IMR-90 (cell line): ENCODE measurements at regions not wholly inside any gene's neighbourhood (a gene's known extent, or its start where the extent isn't known, plus 50 kb on each side); places are given as distances from the start of the nearest gene placed in this dataset.

Source experiments
- ATAC-seq: fragments of 200-7000 bp; cut with Tn5 transposase; 2 replicates; pipeline ENCODE4 v1.9.1; 2020; ENCODE audit warnings: low read depth, mild to moderate bottlenecking, moderate library complexity
- BruUV-seq: library from RNA; stranded (reverse); fragments of 400-500 nt; replicated peaks from 2 replicates; lab custom pipeline; 2021; lab: Mats Ljungman, UMichigan
- CTCF ChIA-PET: fragments of 300-600 bp; formaldehyde crosslinking; extraction: SDS; loops from one replicate; lab custom pipeline; 2021; ENCODE audit warnings: antibody characterized with exemption; lab: Yijun Ruan, JAX
- POLR2A ChIA-PET: fragments of 300-600 bp; sonication (Branson Sonifier 250); formaldehyde crosslinking; loops from one replicate; lab custom pipeline; 2022; ENCODE audit warnings: antibody characterized with exemption; ENCODE audit not compliant: unreplicated experiment; lab: Charles Lee
- DNase-seq: peaks from one replicate; pipeline ENCODE4 v3.0.0; 2013
- H2AFZ ChIP-seq: replicated peaks from 2 replicates; pipeline ENCODE3; 2013; ENCODE audit warnings: low read length, mild to moderate bottlenecking; ENCODE audit not compliant: poor library complexity
- H2AK5ac ChIP-seq: 2 replicates; pipeline ENCODE4 v1.6.1; 2013; ENCODE audit warnings: low read depth, low read length, inconsistent platforms
- H2AK9ac ChIP-seq: replicated peaks from 2 replicates; pipeline ENCODE3; 2013; ENCODE audit warnings: mild to moderate bottlenecking, low read depth, low read length, moderate library complexity; ENCODE audit not compliant: poor library complexity
- H2BK120ac ChIP-seq: 2 replicates; pipeline ENCODE4 v1.6.1; 2013; ENCODE audit warnings: low read depth, low read length, inconsistent platforms
- H2BK15ac ChIP-seq: 3 replicates; pipeline ENCODE4 v1.6.1; 2013; ENCODE audit warnings: low read depth, low read length, inconsistent platforms
- H2BK20ac ChIP-seq: 2 replicates; pipeline ENCODE4 v1.6.1; 2013; ENCODE audit warnings: low read depth, mild to moderate bottlenecking, inconsistent platforms, low read length, moderate library complexity
- H2BK5ac ChIP-seq: 2 replicates; pipeline ENCODE4 v1.6.1; 2013; ENCODE audit warnings: mild to moderate bottlenecking, low read depth, low read length, inconsistent platforms; ENCODE audit not compliant: poor library complexity, severe bottlenecking
- H3K14ac ChIP-seq: replicated peaks from 2 replicates; pipeline ENCODE4 v1.6.1; 2013; ENCODE audit warnings: low read depth, low read length, inconsistent platforms
- H3K18ac ChIP-seq: 2 replicates; pipeline ENCODE4 v1.6.1; 2013; ENCODE audit warnings: low read depth, low read length, control low read depth
- H3K23ac ChIP-seq: 2 replicates; pipeline ENCODE4 v1.6.1; 2013; ENCODE audit warnings: low read depth, low read length, inconsistent platforms
- H3K27ac ChIP-seq: 2 replicates; pipeline ENCODE4 v1.5.1; 2013; ENCODE audit warnings: mild to moderate bottlenecking, control low read depth, low read length; ENCODE audit not compliant: insufficient read depth
- H3K27me3 ChIP-seq: 2 replicates; pipeline ENCODE4 v1.6.1; 2013; ENCODE audit warnings: low read length; ENCODE audit not compliant: control insufficient read depth, insufficient read depth
- H3K36me3 ChIP-seq: 2 replicates; pipeline ENCODE4 v1.6.1; 2013; ENCODE audit warnings: low read length, mixed read lengths; ENCODE audit not compliant: control insufficient read depth, insufficient read depth
- H3K4ac ChIP-seq: 2 replicates; pipeline ENCODE4 v1.6.1; 2013; ENCODE audit warnings: low read depth, low read length, inconsistent platforms
- H3K4me1 ChIP-seq: 2 replicates; pipeline ENCODE4 v1.6.1; 2013; ENCODE audit warnings: low read length, mixed read lengths; ENCODE audit not compliant: control insufficient read depth, insufficient read depth
- H3K4me2 ChIP-seq: 2 replicates; pipeline ENCODE4 v1.6.1; 2013; ENCODE audit warnings: low read depth, mild to moderate bottlenecking, control low read depth, low read length, moderate library complexity
- H3K4me3 ChIP-seq: 2 replicates; pipeline ENCODE4 v1.5.1; 2013; ENCODE audit warnings: low read depth, mild to moderate bottlenecking, control low read depth, low read length, moderate library complexity; ENCODE audit not compliant: insufficient read depth
- H3K56ac ChIP-seq: 2 replicates; pipeline ENCODE4 v1.6.1; 2013; ENCODE audit warnings: low read length, inconsistent platforms; ENCODE audit not compliant: insufficient read depth; ENCODE audit errors: extremely low read depth
- H3K79me1 ChIP-seq, 2 experiments: 2 replicates each; pipeline ENCODE4 v1.6.1; 2013; ENCODE audit warnings: low read length in 2 of 2, inconsistent platforms in 1 of 2, low read depth in 1 of 2
- H3K9ac ChIP-seq: 2 replicates; pipeline ENCODE4 v1.6.1; 2013; ENCODE audit warnings: low read depth, low read length, control low read depth
- H3K9me1 ChIP-seq: 2 replicates; pipeline ENCODE4 v1.6.1; 2013; ENCODE audit warnings: low read length, inconsistent platforms; ENCODE audit not compliant: insufficient read depth
- H3K9me3 ChIP-seq: 2 replicates; pipeline ENCODE4 v1.6.1; 2013; ENCODE audit warnings: low read length; ENCODE audit not compliant: control insufficient read depth, insufficient read depth
- H4K20me1 ChIP-seq: 2 replicates; pipeline ENCODE4 v1.6.1; 2013; ENCODE audit warnings: low read length, inconsistent platforms; ENCODE audit not compliant: insufficient read depth
- H4K5ac ChIP-seq: 2 replicates; pipeline ENCODE4 v1.6.1; 2013; ENCODE audit warnings: mild to moderate bottlenecking, low read depth, low read length, control low read depth
- H4K8ac ChIP-seq, 2 experiments: 2 replicates each; pipeline ENCODE4 v1.6.1; 2013; ENCODE audit warnings: low read depth in 2 of 2, low read length in 2 of 2, control low read depth in 1 of 2, inconsistent platforms in 1 of 2
- H4K91ac ChIP-seq: 2 replicates; pipeline ENCODE4 v1.6.1; 2013; ENCODE audit warnings: low read depth, low read length, inconsistent platforms; ENCODE audit not compliant: insufficient read depth
- BHLHE40 ChIP-seq: fragments of 150-350 bp; IDR thresholded peaks from 2 replicates; pipeline ENCODE4 v1.6.1; 2016; ENCODE audit warnings: mild to moderate bottlenecking, low read depth, low read length
- CEBPB ChIP-seq: IDR thresholded peaks from 2 replicates; pipeline ENCODE4 v1.6.1; 2012; ENCODE audit warnings: low read depth, low read length, improper control_type of control experiment
- FOS ChIP-seq: fragments of 150-350 bp; IDR thresholded peaks from 2 replicates; pipeline ENCODE4 v1.6.1; 2016; ENCODE audit warnings: low read depth, low read length
- MAFK ChIP-seq: IDR thresholded peaks from 2 replicates; pipeline ENCODE4 v1.6.1; 2012; ENCODE audit warnings: low read depth, low read length, improper control_type of control experiment
- MAZ ChIP-seq: IDR thresholded peaks from 2 replicates; pipeline ENCODE4 v1.6.1; 2012; ENCODE audit warnings: low read depth, mild to moderate bottlenecking, low read length, improper control_type of control experiment, moderate library complexity, borderline replicate concordance
- NFE2L2 ChIP-seq: fragments of 150-350 bp; IDR thresholded peaks from 2 replicates; pipeline ENCODE4 v1.6.1; 2016; ENCODE audit warnings: low read depth, mild to moderate bottlenecking, low read length
- RFX5 ChIP-seq: IDR thresholded peaks from 2 replicates; pipeline ENCODE4 v1.8.0; 2012; ENCODE audit warnings: low read depth, mild to moderate bottlenecking, low read length, moderate library complexity
- USF2 ChIP-seq: fragments of 150-350 bp; IDR thresholded peaks from 2 replicates; pipeline ENCODE4 v1.6.1; 2017; ENCODE audit warnings: mild to moderate bottlenecking, antibody characterized with exemption, low read length, low read depth
- WGBS, 2 experiments: methylation state at CpG; one replicate each; pipeline versions ENCODE4 v1.1.5 to v1.1.7; 2013; ENCODE audit warnings: missing lambda C conversion rate in 2 of 2; ENCODE audit not compliant: insufficient read length in 1 of 2; ENCODE audit errors: extremely low coverage in 2 of 2; 5-methylcytosine and 5-hydroxymethylcytosine counted together
- dilution Hi-C: fragments of 300-500 bp; cut with HindIII; formaldehyde crosslinking; loops from one replicate; pipeline ENCODE4 v1.14.3; 2018; ENCODE audit warnings: low sequenced_read_pairs; ENCODE audit not compliant: unreplicated experiment
- in situ Hi-C: fragments of 300-500 bp; cut with MboI; formaldehyde crosslinking; loops from 3 replicates; pipeline ENCODE4 v1.14.3; 2019; ENCODE audit warnings: low sequenced_read_pairs, inconsistent platforms, mixed read lengths
- intact Hi-C: fragments of 100-400 bp; cut with micrococcal nuclease; formaldehyde crosslinking; loops from 2 replicates; pipeline ENCODE4 v1.10.0; 2022

- no peak overlapping the region for H2AK9ac ChIP-seq
- 0 out of 2 replicates have a peak, but pooled peaks cover 2% of the 10 kb centered on the region for H3K9me1 ChIP-seq
- no peak overlapping the region for H3K4me2 ChIP-seq
- H4K8ac ChIP-seq: no peak overlapping the region
- no peaks in the 10 kb centered on the region for H3K79me1 ChIP-seq
- H3K36me3 ChIP-seq: no peaks in the 10 kb centered on the region
- dilution Hi-C loops (no loop called here), in situ Hi-C loops (no loop called here), intact Hi-C loops (no loop called here)
- TF ChIP-seq USF2: no peak
- TF ChIP-seq FOS: no peak
- no peak for TF ChIP-seq MAFK
- no peak for TF ChIP-seq RFX5
- TF ChIP-seq MAZ: no peak
- TF ChIP-seq NFE2L2: no peak
- no peak for TF ChIP-seq CEBPB
- TF ChIP-seq BHLHE40: no peak
- H3K27me3 ChIP-seq: no peaks in the 10 kb centered on the region
- no peak overlapping the region for H2AK5ac ChIP-seq
- ChIA-PET CTCF (no interaction called here), POLR2A (no interaction called here)
- H3K23ac ChIP-seq: no peak overlapping the region
- H2BK15ac ChIP-seq: no peak overlapping the region
- BruUV-seq: no TSS peak
- no peak for ATAC-seq
- H4K20me1 ChIP-seq: no peaks in the 10 kb centered on the region
- no peak overlapping the region for H3K18ac ChIP-seq
- H3K56ac ChIP-seq: no peak overlapping the region
- no peak overlapping the region for H3K9ac ChIP-seq
- no peak overlapping the region for H4K91ac ChIP-seq
- 100% methylated on average over 1 of the region's 6 CpGs; no CpG with 5 or more reads in 1 of the 2 experiments for WGBS, 2 experiments
- no peak overlapping the region for H2BK120ac ChIP-seq
- no peak overlapping the region for H3K4ac ChIP-seq
- DNase-seq: no peak
- H2AFZ ChIP-seq: no peak overlapping the region
- H2BK5ac ChIP-seq: no peak overlapping the region
- no peak overlapping the region for H3K14ac ChIP-seq
- H3K4me1 ChIP-seq: peaks cover 2% of the 10 kb centered on the region; the same call in 1 of the 2 replicates
- no peak overlapping the region for H3K4me3 ChIP-seq
- no peak overlapping the region for H3K27ac ChIP-seq
- H2BK20ac ChIP-seq: no peak overlapping the region
- H4K5ac ChIP-seq: no peak overlapping the region
- H3K9me3 ChIP-seq: no peaks in the 10 kb centered on the region
Measured at GRCh38 chr5:58044166-58044565, 415.7 kb downstream of the PLK2 start.
